Activated CD4-positive, alpha-beta T cell treated with anti-CD3 and anti-CD28 coated beads, Interleukin-2, amount 50 U/mL, for 4 hours (primary cell): ENCODE measurements at regions not wholly inside any gene's neighbourhood (a gene's known extent, or its start where the extent isn't known, plus 50 kb on each side); places are given as distances from the start of the nearest gene placed in this dataset.

ENCODE experiments used
- DNase-seq, 2 experiments: peaks; one replicate each; pipeline ENCODE4 v3.0.0-alpha.2; 2020

GRCh38 chr1:30607723-30608122 is 115.7 kb downstream of the MATN1 start:
- DNase-seq: no peak

DNA sequence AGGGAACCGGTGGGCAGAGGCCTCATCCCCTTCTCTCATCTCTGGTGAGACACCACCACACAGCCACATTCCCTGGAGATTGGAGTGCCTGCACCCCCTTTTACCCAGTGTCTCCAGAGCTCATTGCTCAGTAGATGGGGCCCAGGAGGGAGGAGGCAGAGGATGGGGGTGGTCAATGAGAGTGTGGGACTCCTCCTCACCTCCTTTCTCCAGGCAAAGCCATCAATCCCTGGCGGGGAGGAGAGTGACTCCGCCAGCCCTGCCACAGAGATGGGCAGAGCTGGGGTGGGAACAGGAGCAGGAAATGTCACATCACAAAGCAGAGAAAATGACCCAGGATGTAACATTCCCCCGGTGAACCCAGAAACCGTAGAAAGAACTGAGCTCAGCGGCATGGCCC is 117.2 kb downstream of the MATN1 start:
- DNase-seq: no peak

- DNase-seq: no peak
Measured at GRCh38 chr1:30605441-30605920, 117.9 kb downstream of the MATN1 start.

- DNase-seq: no peak
Measured at GRCh38 chr1:30604801-30605440, 118.5 kb downstream of the MATN1 start.

DNA sequence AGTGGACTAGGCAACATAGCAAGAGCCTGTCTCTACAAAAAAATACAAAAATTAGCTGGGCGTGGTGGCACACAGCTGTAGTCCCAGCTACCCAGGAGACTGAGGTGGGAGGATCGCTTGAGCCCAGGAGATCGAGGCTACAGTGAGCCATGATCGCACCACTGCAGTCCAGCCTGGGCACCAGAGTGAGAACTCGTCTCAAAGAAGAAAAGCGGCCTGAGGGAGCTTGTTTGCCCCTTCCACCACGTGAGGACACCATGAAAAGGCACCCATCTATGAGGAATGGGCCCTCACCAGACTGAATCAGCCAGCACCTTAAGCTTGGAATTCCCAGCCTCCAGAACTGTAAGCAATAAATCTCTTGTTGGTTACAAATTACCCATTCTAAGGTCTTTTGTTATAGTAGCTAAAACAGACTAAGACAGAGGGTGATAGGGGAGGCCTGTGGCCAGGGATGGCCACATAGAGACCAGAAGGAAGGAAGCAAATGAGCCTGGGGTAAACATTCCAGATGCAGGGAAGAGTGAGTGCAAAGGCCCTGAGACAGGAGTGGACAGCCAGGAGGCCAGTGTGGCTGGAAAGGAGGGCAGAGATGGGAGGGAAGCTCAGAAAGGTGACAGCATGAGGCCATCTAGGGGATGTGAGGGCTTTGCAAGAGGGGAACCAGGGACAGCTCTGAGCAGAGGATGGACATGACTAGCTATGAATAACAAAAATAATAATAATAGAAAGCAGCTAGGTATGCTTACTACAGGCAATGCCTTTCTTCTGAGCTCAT is 120.1 kb downstream of the MATN1 start:
- DNase-seq: no peak

DNA sequence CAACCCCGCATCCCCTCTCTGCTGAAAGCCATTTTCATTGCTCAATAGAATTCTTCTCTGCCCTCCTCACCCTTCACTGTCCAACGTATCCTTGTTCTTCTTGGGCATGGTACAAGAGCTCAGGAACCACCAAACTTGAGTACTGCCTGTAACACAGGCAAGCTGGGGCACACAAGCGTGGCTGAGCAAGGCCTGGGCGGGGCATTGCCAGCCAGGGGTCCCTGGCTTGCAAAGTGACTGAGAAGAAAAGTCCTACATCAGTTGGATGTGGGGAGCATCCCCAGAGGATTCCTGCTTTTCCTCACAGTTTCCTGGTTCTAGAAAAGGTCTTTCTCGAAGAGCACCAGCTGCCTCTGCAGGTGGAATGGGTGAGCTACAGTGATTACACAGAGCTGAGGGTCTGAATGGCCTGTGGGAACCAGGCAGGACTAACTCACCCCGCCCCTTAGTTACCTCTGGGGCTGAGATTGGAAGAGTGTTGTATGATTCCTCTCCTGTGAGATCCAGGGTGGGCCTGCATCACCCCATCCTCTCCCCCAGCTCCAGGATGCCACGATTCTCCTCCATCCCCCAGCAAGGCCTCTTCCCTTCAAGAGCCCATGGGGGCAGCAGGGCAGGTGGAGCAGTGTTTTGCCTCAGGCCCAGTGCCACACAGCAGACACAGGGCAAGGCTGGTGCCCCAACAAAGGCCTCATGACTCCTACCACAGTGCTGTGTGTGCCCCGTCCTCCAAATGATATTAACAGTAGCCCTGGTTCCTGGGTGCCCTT is 121.9 kb downstream of the MATN1 start:
- no peak for DNase-seq

DNA sequence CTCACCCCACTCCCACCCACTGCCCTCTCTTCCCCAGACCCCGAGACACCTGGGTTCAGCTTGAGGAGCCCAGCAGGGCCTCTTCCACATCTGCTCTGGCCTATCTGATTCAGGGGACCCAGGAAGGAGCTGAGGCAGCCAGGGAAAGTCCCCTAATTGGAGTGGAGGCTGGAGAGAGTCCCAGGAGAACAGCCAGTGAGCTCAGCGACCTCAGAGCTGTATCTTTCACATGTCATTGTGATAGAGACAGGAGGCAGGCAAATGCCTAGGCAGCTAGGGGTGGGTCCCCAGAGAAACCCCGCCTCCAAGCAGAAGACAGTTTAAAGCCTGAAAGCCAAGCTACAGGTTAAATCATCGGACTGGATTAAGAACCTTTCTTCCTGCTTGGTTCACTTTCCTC is 122.7 kb downstream of the MATN1 start:
- no peak for DNase-seq

DNA sequence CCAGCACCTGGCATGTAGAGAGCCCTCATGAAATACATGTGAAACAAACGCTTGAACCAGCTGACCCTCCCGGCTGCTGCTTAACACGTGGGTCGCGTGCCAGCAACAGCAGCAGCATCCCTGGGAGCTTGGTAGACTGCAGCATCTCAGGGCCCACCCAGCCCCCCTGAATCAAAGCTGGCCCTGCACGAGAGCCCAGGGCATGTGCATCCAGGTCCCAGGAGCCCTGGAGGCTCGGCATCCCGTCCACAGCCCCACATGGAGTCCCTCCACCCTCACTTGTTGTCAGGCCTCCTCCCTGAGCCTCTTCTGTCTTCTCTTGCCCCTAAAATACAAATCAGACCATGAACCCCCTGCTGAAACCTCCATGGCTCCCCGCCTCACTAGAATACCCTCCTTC is 123.1 kb downstream of the MATN1 start:
- no peak for DNase-seq

- no peak for DNase-seq
Measured at GRCh38 chr1:30599721-30600120, 123.7 kb downstream of the MATN1 start.

- no peak for DNase-seq
Measured at GRCh38 chr1:30598571-30599114, 124.7 kb downstream of the MATN1 start.

GRCh38 chr1:30597711-30598110 is 125.7 kb downstream of the MATN1 start:
- DNase-seq: no peak

DNA sequence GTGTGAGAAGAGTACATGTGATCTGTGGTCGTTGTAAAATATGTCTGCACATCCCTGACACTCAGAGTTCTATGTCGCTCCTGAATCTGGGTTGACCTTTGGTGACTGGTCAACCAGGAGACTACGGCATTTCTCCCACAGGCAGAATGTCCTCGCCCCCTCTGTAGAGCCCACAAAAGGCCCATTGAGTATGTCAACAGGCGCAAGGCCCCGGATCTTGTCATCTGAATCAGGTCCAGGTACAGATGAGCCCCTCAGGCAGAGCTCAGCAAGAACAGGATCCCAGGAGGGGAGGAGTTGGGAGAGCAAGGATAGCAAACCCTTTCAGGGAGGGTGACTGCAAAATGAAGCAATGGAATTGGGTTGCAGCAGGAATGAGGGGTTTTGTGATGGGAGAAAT is 126.5 kb downstream of the MATN1 start:
- no peak for DNase-seq

DNA sequence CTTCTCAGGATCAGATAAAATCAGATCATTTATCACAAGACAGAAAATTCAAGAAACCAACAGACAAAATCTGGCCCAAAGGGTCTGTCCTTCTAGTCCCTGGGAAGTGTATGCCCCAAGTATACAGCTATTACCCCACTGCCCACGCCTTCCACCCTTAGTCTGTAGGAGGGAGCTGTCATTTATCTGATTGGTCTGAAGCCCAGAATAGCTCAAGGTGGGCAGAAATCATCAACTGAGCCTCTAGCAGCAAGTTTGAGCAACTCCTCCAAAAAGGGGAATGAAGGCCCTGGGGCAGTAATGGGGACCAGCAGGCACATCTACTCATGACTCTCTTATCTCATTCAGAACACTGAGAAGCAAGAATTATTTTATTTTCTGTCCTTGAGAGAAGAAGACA is 126.9 kb downstream of the MATN1 start:
- DNase-seq: no peak

GRCh38 chr1:30589083-30589482 is 134.3 kb downstream of the MATN1 start:
- no peak for DNase-seq

GRCh38 chr1:30588311-30589073 is 134.9 kb downstream of the MATN1 start:
- DNase-seq: no peak

DNA sequence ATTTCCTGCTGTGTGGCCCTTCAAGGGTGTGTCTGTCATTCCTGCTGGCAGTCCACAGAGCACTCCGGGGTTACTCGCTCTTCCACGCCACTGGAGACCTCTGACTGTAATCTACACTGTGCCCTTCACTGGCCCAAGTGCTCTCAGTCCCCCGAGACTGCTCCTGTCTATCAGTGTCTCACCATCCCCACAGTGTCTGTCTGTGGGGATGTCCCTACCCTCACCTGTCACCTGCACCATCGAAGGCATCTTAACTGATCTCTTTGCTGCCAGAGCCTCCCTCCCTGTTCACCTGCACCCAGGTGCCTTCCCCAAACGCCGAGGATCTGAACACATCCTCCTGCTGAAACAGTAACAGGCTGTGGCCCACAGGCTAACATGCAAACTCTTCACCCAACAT is 136.7 kb downstream of the MATN1 start:
- DNase-seq: no peak

- no peak for DNase-seq
Measured at GRCh38 chr1:30579580-30579979, 143.8 kb downstream of the MATN1 start.

DNA sequence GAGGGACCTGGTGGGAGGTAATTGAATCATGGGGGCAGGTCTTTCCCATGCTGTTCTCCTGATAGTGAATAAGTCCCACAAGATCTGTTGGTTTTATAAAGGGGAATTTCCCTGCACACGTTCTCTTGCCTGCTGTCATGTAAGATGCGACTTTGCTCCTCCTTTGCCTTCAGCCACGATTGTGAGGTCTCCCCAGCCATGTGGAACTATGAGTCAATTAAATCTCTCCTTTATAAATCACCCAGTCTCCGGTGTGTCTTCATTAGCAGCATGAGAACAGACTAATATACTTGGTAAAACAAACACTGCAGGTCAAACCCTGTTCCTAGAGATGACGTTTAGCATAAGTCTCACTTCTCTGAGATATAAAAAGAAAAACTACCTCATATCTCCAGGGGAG is 148.3 kb downstream of the MATN1 start:
- no peak for DNase-seq

- DNase-seq: no peak
Measured at GRCh38 chr1:30572192-30572591, 151.2 kb downstream of the MATN1 start.

DNA sequence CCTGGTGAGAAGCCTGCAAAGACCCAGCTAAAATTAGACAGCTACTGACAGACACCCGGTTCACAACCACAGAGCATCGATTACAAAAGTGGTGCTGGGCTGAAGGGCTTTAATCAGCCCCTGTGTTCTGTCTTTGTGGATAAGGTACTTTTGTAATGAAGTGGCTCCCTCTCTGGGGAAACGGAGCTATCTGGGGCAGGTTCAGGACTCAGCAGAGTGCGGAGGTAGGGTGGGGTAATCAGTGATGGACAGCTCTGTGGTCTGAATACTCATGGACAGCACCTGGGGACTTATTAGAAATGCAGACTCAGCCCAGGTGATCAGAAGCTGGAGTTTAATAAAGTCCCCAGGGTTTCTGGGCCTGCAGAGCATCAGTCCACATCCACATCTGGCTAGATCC is 152.0 kb downstream of the MATN1 start:
- no peak for DNase-seq

- no peak for DNase-seq
Measured at GRCh38 chr1:30569384-30569783, 154.0 kb downstream of the MATN1 start.

GRCh38 chr1:30562559-30562958 is 160.8 kb downstream of the MATN1 start:
- no peak for DNase-seq

GRCh38 chr1:30551603-30552002 is 171.8 kb downstream of the MATN1 start:
- DNase-seq: no peak
